ENCODE measurements at regions not wholly inside any gene's neighbourhood (a gene's known extent, or its start where the extent isn't known, plus 50 kb on each side); places are given as distances from the start of the nearest gene placed in this dataset.

- Histone ChIP-seq H3K27me3 (no peaks in the 10 kb centered on the region), H3K27ac (no peak overlapping the region), H3K36me3 (no peaks in the 10 kb centered on the region), H3K4me1 (no peaks in the 10 kb centered on the region), H3K9me3 (peaks cover 0 to 6% (median 0%) of the 10 kb centered on the region in 4 donors), H3K4me3 (no peak overlapping the region)
- DNase-seq (no peak), ATAC-seq (ENCODE audit: low FRiP score in 2 of 2) (no peak)
- TF ChIP-seq EP300 (IDR thresholded peaks at IDR 0.05) (no peak), POLR2A (IDR thresholded peaks at IDR 0.05) (no peak), CTCF (IDR thresholded peaks at IDR 0.05) (no peak), POLR2AphosphoS5 (IDR thresholded peaks at IDR 0.05) (no peak)
- WGBS, 2 donors = 70 to 78% methylated on average over 1 of the region's 1 CpG
Measured at GRCh38 chr11:92109466-92109865, 115.2 kb upstream of the FAT3 start.

- Histone ChIP-seq H3K4me1 (no peaks in the 10 kb centered on the region), H3K4me3 (no peak overlapping the region), H3K9me3 (no peaks in the 10 kb centered on the region), H3K27ac (no peak overlapping the region), H3K27me3 (no peaks in the 10 kb centered on the region), H3K36me3 (no peaks in the 10 kb centered on the region)
- TF ChIP-seq POLR2A (IDR thresholded peaks at IDR 0.05) (no peak), POLR2AphosphoS5 (IDR thresholded peaks at IDR 0.05) (no peak), CTCF (IDR thresholded peaks at IDR 0.05) (no peak), EP300 (IDR thresholded peaks at IDR 0.05) (no peak)
- ATAC-seq (ENCODE audit: low FRiP score in 2 of 2) (no peak), DNase-seq (no peak)
- WGBS, 2 donors = 79 to 82% methylated on average over 5 of the region's 5 CpGs
Measured at GRCh38 chr11:92107331-92107730, 117.3 kb upstream of the FAT3 start.

- ATAC-seq (ENCODE audit: low FRiP score in 2 of 2) (no peak), DNase-seq (no peak)
- no peaks in the 10 kb centered on the region for H3K27me3 ChIP-seq
- WGBS, 2 donors = 78 to 82% methylated on average over 1 of the region's 1 CpG
- no peaks in the 10 kb centered on the region for H3K36me3 ChIP-seq
- TF ChIP-seq EP300 (IDR thresholded peaks at IDR 0.05) (no peak), POLR2A (IDR thresholded peaks at IDR 0.05) (no peak), CTCF (IDR thresholded peaks at IDR 0.05) (no peak), POLR2AphosphoS5 (IDR thresholded peaks at IDR 0.05) (no peak)
- H3K27ac ChIP-seq = no peak overlapping the region
- no peak overlapping the region for H3K4me3 ChIP-seq
- H3K4me1 ChIP-seq = no peaks in the 10 kb centered on the region
- no peaks in the 10 kb centered on the region for H3K9me3 ChIP-seq
Measured at GRCh38 chr11:92104349-92104748, 120.3 kb upstream of the FAT3 start.

GRCh38 chr11:92101920-92102319 lies 122.7 kb upstream of the FAT3 start:
- no peak overlapping the region for H3K4me3 ChIP-seq
- DNase-seq (no peak), ATAC-seq (ENCODE audit: low FRiP score in 2 of 2) (no peak)
- H3K4me1 ChIP-seq = no peaks in the 10 kb centered on the region
- TF ChIP-seq EP300 (IDR thresholded peaks at IDR 0.05) (no peak), POLR2AphosphoS5 (IDR thresholded peaks at IDR 0.05) (no peak), POLR2A (IDR thresholded peaks at IDR 0.05) (no peak), CTCF (IDR thresholded peaks at IDR 0.05) (no peak)
- H3K27ac ChIP-seq = no peak overlapping the region
- WGBS, 2 donors = 59 to 73% methylated on average over 1 of the region's 1 CpG
- no peaks in the 10 kb centered on the region for H3K36me3 ChIP-seq
- H3K27me3 ChIP-seq = no peaks in the 10 kb centered on the region
- no peaks in the 10 kb centered on the region for H3K9me3 ChIP-seq

GRCh38 chr11:92099183-92099582 lies 125.4 kb upstream of the FAT3 start:
- Histone ChIP-seq H3K27ac (no peak overlapping the region), H3K4me1 (no peaks in the 10 kb centered on the region), H3K36me3 (no peaks in the 10 kb centered on the region), H3K27me3 (no peaks in the 10 kb centered on the region), H3K4me3 (no peak overlapping the region), H3K9me3 (no peaks in the 10 kb centered on the region)
- no peak for ATAC-seq (ENCODE audit: low FRiP score in 2 of 2)
- TF ChIP-seq CTCF (IDR thresholded peaks at IDR 0.05) (no peak), POLR2AphosphoS5 (IDR thresholded peaks at IDR 0.05) (no peak), EP300 (IDR thresholded peaks at IDR 0.05) (no peak), POLR2A (IDR thresholded peaks at IDR 0.05) (no peak)
- 79 to 85% methylated on average over 1 of the region's 1 CpG for WGBS, 2 donors
- no peak for DNase-seq
